HCEC 1CT (cell line): ENCODE measurements at regions not wholly inside any gene's neighbourhood (a gene's known extent, or its start where the extent isn't known, plus 50 kb on each side); places are given as distances from the start of the nearest gene placed in this dataset.

Source experiments
- DNase-seq: peaks from one replicate; pipeline ENCODE4 v3.0.0-alpha.2; 2017

DNA sequence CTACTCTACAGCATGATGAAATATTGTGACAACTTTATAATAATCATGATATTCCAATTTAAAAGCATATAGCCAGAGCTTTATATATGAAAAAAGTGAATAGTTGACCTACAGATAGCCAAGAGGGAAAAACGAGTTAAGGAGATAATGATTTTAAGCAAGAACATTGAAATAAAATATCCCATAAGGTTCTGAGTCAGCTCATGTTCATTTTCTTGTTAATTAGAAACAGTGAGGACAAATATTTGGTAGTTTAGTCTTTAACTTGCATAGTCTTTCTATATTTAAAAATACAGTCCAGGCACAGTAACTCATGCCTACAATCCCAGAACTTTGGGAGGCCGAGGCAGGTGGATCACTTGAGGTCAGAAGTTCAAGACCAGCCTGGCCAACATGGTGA lies 55.8 kb upstream of the CDH6 start:
- no peak for DNase-seq

DNA sequence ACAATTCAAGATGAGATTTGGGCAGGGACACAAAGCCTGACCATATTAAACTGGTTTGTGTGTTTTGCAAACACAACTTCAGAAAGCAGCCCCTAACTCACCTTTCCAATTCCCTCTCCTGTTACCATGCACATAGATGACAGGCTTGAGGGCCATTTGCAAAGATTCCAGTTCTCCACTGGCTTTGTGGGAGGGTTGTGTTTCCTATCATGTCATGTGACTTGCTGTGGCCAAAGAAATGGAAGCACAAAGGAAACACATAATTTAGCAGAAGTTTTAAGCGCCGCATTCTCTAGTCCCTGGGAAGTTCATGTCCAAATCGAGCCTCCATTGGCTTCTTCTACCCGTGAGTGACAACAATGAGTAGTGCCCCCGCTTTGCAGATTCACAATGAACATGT lies 57.9 kb upstream of the CDH6 start:
- no peak for DNase-seq

DNA sequence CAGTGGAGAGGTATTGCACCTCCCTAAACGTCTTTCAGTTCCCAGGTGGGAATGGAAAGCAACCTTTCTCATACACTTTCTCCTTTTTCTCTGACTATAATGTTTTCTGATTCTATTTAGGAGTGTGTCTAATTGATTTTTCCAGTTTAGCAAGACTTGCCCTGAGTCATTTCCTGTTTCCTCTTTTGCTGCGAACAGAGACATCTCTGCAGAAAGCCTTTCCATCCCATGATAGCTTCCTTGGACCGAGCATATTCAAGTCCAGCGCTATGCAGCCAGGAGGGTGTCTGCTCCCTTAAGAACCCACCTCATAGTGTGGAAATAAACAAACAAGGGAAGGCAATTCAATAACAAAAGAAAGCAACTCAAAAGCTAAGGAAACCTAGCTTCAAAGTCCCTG lies 60.0 kb upstream of the CDH6 start:
- peak; percentile 24 for DNase-seq

DNA sequence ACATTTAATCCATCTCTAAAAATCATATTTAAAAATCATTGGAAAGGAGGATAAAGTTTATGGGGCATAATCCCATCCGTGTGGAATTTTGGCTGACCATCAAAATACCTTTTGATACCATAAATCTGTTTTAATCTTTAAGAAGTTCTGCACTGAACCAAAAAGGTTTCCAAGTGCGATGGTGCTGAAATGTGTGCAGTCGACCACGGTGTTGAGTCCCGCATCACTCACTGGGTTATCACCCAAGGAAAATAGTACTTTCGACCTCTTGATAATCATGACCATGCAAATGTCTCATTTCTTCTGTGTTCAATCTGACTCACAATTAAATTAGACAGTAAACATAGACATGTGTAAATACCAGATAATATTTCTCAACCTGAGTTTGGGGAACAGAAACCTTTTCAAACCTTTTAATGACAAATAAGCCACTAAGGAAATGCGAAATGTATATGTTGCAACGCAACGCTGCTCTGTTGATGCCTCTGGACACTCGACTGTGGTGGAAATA lies 62.0 kb upstream of the CDH6 start:
- DNase-seq: no peak

DNA sequence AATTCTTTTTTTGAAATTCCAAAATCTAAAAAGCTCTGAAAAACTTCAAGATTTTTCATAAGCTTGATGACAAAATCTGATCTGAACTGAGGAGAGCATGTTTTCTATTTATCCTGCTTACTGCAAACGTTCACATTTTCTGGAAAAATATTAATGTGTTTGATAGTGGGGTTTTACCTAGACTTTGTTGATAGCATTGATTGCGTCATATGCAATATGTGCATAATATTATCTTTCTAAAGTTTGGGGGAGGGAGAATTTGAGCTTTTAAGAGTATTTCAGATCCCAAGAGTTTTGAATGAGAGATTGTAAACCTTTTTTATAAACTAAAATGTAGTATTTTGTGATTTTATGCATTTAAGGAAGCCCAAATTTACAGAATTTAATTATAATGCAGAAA lies 62.8 kb upstream of the CDH6 start:
- DNase-seq: no peak

DNA sequence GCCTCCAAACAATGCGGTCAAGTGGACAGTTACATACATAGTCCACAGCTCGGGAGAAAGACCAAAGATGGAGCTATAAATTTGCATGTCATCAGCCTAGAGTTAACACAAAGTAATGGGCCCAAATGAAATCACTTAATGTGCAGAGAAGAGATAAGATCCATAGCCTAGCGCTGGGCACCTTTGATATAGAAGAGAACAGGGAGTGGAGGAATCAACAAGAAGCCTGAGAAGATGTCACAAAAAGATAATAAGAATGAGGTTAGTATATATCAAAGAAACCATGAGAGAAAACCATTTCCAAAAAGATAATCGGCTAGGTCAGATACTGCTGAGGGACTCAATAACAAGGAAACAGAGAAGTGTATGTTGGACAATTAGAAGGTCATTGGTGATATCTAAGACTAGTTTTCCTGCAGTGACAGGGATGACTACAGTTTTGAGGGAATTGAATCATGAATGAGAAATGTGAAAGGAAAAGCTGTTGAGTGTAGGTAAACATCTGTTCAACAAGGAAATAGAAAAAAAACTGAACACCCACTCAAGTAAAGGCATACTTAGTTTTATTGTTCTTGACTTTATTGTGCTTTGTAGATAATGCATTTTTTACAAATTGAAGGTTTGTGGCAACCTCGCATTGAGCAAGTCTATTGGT lies 68.7 kb upstream of the CDH6 start:
- no peak for DNase-seq

DNA sequence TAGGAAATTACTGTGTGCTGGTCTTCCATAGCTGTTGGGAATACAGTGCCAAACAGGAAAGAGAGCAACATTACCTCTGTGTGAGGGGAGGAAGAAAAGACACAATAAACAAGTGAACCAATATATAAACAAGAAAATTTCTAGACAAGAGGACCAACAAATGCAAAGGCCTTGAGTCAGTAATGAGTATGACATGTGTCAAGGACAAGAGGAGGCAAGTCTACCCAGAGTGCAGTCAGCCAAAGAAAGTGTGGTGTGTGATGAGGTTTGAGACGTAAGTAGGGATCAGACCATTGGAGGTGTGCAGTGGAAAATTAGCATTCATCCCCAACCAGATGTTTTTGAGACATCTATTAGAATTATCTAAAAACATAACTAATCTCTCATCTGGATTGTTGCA lies 69.5 kb upstream of the CDH6 start:
- no peak for DNase-seq

DNA sequence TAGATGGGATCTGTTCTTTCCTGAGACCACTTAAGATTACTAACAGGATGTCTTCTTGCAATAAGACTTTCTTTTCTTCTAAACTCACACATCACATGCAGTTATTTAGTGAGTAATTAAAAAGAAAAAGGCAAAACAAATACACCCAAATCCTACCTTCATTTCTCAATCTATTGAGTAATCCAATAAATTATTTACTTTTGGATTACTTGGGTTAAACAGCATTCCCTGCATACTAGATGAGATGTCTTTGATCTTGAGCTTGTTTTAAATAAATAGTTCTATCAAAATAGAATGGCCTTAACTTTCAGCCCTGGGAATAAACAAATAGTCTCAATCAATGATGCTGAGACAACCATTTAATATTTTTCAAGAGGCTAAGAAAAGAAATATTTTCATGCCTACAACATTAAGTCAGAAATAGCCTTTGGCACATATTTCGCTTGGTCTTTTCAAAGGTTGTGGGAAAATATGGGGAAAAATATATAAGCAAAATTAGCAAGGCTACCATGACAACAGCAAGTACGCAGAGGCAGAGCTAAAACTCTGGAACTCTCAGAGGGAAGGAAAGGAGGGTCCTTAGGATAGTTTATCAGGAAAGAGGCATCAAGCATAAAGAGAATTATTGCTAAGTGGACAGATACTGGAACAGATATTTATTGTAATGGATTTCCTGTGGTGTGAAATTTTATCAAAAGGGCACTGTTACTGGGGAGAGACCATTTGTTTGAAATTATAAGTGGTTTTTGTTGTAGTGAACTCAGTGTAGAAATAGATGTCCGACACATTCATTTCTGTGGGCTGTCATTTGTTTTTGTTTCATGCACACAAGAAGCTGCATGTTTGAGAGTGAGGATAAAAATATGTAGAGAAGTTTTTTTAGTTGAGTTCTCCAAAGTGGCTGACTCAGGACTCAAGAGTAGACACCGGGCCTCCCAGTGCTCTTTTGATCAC lies 70.2 kb upstream of the CDH6 start:
- DNase-seq: no peak

DNA sequence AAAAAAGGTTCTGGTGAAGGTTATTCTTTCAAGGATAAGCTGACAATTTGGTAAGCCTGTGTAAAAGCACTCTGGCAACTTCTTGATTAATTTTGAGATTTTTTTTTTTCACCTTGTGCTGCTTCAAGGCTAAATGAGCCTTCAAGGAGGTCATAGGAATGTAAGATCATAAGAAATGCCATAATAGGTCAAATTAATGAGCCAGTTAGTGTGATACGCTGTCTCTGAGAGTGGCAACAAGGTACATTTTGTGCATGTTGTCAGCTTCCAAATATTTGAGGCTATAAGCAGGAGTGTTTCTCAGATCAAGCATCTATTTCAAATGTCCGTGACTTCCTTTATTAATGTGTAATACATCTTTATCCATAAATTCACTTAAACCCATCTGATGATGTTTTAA lies 72.3 kb upstream of the CDH6 start:
- DNase-seq: no peak

DNA sequence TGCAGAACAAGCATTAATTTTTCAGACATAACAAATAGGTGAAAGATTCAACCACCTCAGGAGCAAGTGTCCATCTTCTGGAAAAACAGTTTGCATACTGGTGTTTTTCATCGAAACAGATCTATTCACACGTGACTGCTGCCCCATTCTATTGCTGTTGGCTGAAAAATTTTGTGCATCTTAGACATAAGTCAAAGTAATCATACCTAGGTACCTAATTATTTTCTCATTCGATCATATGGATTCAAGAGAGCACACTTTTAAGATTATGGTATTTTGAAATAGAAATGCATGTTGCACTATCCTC lies 72.9 kb upstream of the CDH6 start:
- no peak for DNase-seq

DNA sequence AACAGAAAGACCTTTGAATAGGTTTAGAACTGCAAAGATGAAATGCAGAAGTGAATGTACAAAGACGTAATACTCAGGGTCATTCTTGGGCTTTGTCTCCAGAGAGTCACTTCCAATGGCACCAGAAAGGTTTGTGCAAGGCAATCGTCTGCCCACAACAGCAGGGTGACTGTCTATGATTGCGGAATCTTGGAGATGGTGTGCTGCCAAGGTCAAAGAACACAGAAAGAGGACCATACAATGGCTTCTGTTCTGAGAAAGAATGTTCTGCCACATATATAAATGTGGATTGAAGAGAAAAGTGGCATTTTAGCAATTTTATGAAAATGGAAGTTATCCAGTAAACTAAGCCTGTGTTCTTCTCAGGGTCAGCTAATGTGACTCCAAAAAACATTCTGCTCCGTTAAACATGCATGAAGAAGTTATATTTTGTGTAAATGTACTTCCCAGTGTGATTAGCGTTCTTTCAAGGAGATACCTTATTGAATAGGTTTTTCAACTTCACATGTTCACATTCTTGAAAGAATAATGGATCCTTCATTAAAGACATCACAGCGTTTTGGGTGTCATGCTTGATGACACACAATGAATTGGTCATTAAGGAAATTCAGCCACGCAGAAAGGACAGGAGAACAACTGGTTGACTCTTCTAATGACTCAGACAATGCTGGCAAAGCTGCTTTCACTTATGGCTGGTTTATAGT lies 73.4 kb upstream of the CDH6 start:
- DNase-seq: no peak

DNA sequence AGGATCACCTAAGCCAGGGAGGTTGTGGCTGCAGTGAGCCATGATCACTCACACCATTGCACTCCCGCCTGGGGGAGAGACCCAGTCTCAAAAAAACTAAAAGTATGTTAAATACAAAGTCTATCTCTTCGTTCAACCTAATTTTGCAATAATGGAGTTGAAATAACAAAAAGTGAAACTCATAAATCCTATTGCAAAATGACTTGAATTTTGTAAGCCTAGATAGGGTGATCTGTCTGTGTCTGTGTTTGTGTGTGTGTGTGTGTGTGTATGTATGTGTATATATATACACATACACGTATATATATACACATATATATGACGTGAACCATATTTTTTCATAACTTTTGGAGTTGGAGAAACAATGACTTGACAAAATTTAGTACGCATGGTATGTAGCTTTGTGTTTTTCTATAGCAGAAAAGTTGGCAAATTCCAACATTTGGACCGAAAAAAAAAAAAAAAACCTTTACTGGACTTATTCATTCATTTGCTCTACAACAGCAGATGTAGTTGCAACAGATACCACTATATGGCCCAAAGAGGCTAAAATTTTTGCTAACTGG lies 76.9 kb upstream of the CDH6 start:
- DNase-seq: no peak

DNA sequence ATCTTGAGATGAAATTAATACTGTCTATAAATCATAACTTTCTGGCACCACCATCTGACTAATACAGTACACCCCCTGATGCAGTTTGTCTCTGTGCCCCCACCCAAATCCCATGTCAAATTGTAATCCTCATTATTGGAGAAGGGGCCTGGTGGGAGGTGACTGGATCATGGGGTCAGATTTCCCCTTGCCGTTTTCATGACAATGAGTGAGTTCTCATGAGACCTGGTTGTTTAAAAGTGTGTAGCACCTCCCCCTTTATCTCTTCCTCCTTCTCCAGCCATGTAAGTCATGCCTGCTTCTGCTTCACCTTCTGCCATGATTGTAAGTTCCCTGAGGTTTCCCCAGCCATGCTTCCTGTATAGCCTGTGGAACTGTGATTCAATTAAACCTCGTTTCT lies 78.7 kb upstream of the CDH6 start:
- DNase-seq: no peak

DNA sequence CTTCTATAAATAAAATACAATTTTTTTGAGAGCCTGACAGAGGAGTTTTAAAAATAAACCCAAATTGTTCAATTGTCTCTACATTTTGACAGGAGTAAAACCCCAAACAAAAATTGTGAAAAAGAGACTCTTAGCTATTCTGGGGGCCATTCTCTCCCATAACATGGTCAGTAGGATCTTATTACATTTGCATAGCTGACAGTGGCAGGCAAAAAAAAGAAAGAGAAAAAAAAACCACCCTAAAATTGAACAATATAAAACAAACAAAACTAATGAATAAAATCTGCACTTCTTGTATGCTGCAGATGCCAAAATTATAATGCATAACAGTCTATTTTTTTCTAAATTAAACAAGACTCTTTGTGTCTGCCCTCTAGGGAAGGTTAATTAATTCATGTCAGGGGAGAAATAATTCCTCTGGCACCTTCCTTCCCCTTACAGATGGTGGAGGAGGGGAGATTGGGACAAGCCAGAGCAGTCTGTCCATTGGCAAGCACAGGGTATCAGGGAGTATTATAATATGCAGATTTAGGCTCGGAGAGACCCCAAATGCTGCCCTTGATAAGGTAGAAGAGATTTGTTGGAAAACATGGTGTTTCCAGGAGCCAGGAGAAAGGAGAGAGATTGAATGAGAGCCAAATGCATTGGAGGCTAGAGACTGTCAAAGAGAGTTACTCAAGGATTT lies 79.7 kb upstream of the CDH6 start:
- no peak for DNase-seq

DNA sequence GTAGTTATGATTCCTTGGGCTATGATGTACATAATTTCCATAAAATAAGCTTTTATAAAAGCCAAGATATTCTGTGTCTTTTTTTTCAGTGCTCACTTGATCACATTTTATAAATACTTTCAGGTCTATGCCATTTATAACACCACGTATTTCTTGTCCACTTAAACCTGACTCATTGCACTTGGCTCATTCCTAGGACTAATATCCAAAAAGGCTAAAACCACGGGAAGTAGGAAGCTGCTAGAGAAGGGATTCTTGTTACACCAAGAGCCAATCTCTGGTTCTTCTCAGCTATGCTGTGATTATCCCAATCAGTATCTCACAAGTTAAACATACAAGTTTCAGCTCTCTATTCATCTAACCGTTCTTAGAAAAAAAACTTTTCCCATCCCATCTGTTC lies 80.4 kb upstream of the CDH6 start:
- no peak for DNase-seq

DNA sequence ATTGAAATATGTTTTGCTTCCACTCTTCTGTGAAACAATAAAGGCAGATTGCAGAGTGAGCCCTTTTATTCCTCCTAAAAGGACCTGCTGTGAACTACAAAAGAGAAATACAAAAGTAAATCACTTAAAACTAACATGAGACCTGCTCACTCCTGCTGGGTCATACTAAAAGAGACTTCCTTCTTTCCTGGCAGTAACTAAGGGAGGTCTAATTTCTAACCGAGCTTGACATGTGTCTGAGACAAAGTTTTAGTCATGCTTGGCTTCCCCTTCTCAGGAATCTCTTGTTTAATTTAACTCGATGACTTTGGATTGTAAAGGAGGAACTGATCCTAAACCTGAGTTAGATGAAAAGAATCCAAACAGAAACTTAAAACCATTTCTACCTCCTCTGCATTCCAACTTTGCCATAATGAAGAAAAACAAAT lies 86.4 kb upstream of the CDH6 start:
- DNase-seq: no peak

DNA sequence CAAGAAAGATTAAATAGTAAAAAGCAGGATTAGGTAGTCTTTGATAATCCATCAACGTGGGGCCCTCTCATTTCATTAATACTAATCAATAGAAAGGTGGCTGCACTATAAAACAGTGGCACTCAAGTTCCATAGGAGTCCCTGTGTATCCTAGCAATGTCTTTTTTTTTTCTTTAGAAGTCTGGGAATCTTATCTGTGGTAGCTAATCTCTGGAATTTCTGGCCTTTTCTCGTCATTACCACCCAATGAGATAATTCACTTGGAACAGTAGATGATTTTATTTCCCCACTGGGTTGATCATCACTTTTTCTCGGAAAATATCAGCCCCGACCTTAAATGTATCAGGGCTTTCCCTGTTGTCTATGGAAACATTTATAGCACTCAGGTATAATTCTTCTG lies 86.8 kb upstream of the CDH6 start:
- no peak for DNase-seq

DNA sequence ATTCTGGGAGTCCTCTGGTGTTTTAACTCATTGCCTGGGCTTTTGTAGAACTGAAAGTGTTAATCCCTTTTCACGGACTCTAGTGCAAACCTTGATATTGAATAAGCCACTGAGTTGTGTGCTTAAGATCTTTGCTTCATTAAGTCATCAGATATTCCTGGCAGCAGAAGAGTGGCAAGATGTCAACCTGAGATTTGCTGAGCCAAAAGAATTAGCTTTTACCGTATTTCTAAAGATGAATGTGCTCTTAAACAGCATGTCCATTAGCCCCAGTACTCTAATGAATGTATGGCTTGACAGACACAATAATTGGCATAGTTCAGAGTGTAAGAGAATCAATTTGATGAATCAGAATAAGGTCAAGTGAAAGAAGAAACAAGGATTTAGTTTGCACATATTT lies 87.2 kb upstream of the CDH6 start:
- DNase-seq: no peak

DNA sequence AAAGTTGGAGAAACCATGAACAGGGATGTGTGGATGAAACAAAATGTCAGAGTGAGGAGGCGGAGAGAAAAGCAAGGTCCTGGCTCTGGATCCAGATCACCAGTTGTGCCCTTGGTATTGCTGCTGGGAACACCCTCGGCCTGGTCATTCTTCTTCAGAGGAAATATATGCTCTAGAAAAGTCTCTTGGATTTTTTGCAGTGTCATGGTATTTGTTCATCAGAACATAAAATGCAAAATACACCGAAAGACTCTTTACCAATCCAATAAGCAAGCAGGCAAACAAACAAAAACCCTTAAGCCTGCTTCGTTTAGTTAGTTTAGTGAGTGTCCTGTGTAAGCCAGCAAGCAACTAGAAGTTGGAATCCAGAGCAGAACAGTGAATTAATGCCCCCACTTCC lies 88.7 kb upstream of the CDH6 start:
- DNase-seq: no peak

DNA sequence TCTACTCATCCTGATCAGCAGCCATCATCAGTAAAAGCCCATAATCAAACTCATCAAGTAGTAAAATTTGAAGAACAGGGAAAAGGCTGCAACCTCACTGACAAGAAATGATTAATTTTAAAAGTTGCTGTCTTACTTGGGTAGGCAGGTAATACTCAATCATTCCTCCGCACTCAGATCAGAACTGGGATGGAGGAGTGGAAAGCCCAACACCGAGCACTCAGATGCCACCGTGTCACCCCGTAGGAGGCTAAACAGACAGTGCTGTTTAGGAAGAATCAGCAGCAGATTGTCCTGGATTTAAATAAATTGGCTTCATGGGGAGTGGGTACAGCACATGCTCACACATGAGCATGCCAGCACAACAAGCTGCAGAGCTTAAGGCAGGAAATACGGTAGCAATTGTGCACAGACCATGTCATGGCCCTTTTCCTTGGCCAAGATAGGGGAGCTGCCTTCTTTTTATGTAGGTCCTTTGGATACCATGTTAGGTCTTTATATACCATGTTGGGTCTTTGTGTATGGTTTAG lies 92.6 kb upstream of the CDH6 start:
- no peak for DNase-seq

DNA sequence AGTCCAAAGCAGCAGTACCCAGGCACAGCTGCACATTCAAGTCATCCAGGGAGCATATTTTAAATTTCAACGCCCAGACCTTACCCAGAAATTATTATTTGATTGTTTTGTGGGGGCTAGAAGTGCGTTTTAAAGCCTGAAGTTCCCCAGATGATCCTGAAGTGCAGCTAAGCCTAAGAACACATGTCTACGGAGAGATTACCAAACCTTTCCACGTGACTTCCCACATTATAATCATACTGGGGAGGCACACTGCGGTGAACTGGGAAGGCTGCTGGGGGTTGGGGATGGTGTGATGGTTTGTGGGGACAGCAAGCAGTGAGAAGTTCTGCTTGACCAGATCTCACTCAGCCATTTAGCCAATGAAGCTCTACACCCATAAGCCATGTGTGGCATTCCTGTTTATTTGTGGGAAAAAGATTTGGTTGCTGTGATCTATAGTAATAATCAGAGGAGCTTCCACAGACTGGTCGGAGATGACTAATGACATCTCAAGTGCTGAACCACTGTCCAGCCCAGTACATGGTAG lies 93.4 kb upstream of the CDH6 start:
- DNase-seq: no peak

DNA sequence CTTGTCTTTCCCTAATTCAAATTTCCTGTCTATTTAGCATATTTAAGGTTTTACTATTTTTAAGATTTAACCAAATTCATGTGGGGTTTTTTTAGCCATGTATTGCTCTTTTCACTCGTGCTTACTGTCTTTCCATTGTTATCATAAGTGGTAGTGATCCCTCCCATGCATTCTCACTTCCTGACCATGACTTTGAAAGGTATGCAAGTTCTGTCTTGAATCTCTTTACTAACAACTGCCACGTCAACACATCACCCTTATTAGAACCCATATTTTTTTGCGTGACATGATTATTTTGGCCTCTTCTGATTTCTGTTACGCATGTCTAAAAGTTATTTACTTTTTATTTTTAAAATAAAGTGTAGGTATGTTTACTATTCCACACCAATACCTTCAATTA lies 94.7 kb upstream of the CDH6 start:
- no peak for DNase-seq
